Thoracic aorta (tissue), 2 donors: ENCODE measurements at regions not wholly inside any gene's neighbourhood (a gene's known extent, or its start where the extent isn't known, plus 50 kb on each side); places are given as distances from the start of the nearest gene placed in this dataset.
"Not testable (repeated sequence)": the region's sequence is repeated elsewhere in the genome, so short reads cannot be mapped to it uniquely, and the experiment has no call there.

Experiments
- ATAC-seq: fragments of 150-250 bp; one replicate; pipeline ENCODE4 v1.8.0; 2017; ENCODE audit warnings: low read depth; ENCODE audit not compliant: insufficient number of reproducible peaks, low FRiP score
- DNase-seq: peaks from one replicate; pipeline ENCODE4 v3.0.0-alpha.2; 2020; ENCODE audit warnings: low spot score
- H3K27ac ChIP-seq, 2 donors: fragments of 200-600 bp; sonication (generic); 1 replicate in 1 of 2; 2 replicates in 1 of 2; pipeline ENCODE4 v1.5.1; 2016; ENCODE audit warnings: mild to moderate bottlenecking in 2 of 2, moderate library complexity in 2 of 2
- H3K27me3 ChIP-seq: fragments of 200-600 bp; sonication (generic); replicated peaks from 2 replicates; pipeline ENCODE4 v1.6.0; 2016; ENCODE audit warnings: mild to moderate bottlenecking; ENCODE audit not compliant: insufficient read depth
- H3K36me3 ChIP-seq: fragments of 200-600 bp; sonication (generic); one replicate; pipeline ENCODE4 v1.5.1; 2016
- H3K4me1 ChIP-seq, 2 donors: fragments of 200-600 bp; sonication (generic); 1 replicate in 1 of 2; 2 replicates in 1 of 2; pipeline versions ENCODE4 v1.5.1 to v1.6.0; 2016; ENCODE audit warnings: low read depth in 2 of 2, mild to moderate bottlenecking in 1 of 2; ENCODE audit not compliant: control insufficient read depth in 1 of 2
- H3K4me3 ChIP-seq: fragments of 200-600 bp; sonication (generic); 2 replicates; pipeline ENCODE4 v1.5.1; 2016; ENCODE audit warnings: mild to moderate bottlenecking
- H3K9me3 ChIP-seq: fragments of 200-600 bp; sonication (generic); 2 replicates; pipeline ENCODE4 v1.5.1; 2016
- CTCF ChIP-seq: fragments of 200-600 bp; sonication (generic); IDR thresholded peaks from one replicate; pipeline ENCODE4 v1.5.1; 2019; ENCODE audit warnings: antibody characterized with exemption

GRCh38 chr2:63719052-63719451 lies 122.6 kb upstream of the UGP2 start:
- TF ChIP-seq CTCF = no peak
- DNase-seq (no peak), ATAC-seq (no peak)

GRCh38 chr2:63721082-63721424 lies 120.6 kb upstream of the UGP2 start:
- ATAC-seq = no peak
- Histone ChIP-seq H3K27me3 (no peaks in the 10 kb centered on the region), H3K9me3 (no peaks in the 10 kb centered on the region), H3K4me1 (no peaks in the 10 kb centered on the region), H3K36me3 (no peaks in the 10 kb centered on the region), H3K4me3 (no peak overlapping the region), H3K27ac (no peak overlapping the region)
- no peak for TF ChIP-seq CTCF
- no peak for DNase-seq

More at GRCh38 chr2:63719052-63719451, 122.6 kb upstream of the UGP2 start:
- H3K27ac ChIP-seq = no peak overlapping the region
- no peaks in the 10 kb centered on the region for H3K36me3 ChIP-seq
- no peaks in the 10 kb centered on the region for H3K27me3 ChIP-seq
- no peaks in the 10 kb centered on the region for H3K4me1 ChIP-seq
- no peak overlapping the region for H3K4me3 ChIP-seq
- no peaks in the 10 kb centered on the region for H3K9me3 ChIP-seq

GRCh38 chr2:63722284-63722683 lies 119.4 kb upstream of the UGP2 start:
- not testable (repeated sequence) for H3K4me1 ChIP-seq, H3K9me3 ChIP-seq, H3K36me3 ChIP-seq, H3K4me3 ChIP-seq, H3K27ac ChIP-seq, ATAC-seq, DNase-seq, H3K27me3 ChIP-seq

GRCh38 chr2:63723709-63724108 lies 118.0 kb upstream of the UGP2 start:
- Histone ChIP-seq H3K4me3 (no peak overlapping the region), H3K36me3 (no peaks in the 10 kb centered on the region), H3K9me3 (no peaks in the 10 kb centered on the region), H3K4me1 (no peaks in the 10 kb centered on the region), H3K27ac (no peak overlapping the region), H3K27me3 (no peaks in the 10 kb centered on the region)
- ATAC-seq (no peak), DNase-seq (no peak)
- TF ChIP-seq CTCF = no peak

- H3K4me3 ChIP-seq, DNase-seq, H3K27me3 ChIP-seq, H3K4me1 ChIP-seq, ATAC-seq, H3K36me3 ChIP-seq, H3K9me3 ChIP-seq, H3K27ac ChIP-seq: not testable (repeated sequence)
These were observed 116.5 kb upstream of the UGP2 start for GRCh38 chr2:63725212-63725611.

- no peaks in the 10 kb centered on the region for H3K4me1 ChIP-seq
- no peaks in the 10 kb centered on the region for H3K9me3 ChIP-seq
- H3K27me3 ChIP-seq = no peaks in the 10 kb centered on the region
- ATAC-seq (no peak), DNase-seq (no peak)
- H3K4me3 ChIP-seq = no peak overlapping the region
- H3K36me3 ChIP-seq = no peaks in the 10 kb centered on the region
- no peak for TF ChIP-seq CTCF
- H3K27ac ChIP-seq = no peak overlapping the region
These were observed 112.3 kb upstream of the UGP2 start for GRCh38 chr2:63729362-63729761.
